Muscle of leg (tissue), 3 donors: ENCODE measurements at regions not wholly inside any gene's neighbourhood (a gene's known extent, or its start where the extent isn't known, plus 50 kb on each side); places are given as distances from the start of the nearest gene placed in this dataset.
"Not testable (repeated sequence)": the region's sequence is repeated elsewhere in the genome, so short reads cannot be mapped to it uniquely, and the experiment has no call there.

Source experiments
- DNase-seq: peaks from one replicate; pipeline ENCODE4 v3.0.0; 2013
- H3K27ac ChIP-seq: one replicate; pipeline ENCODE4 v1.5.1; 2013; ENCODE audit warnings: mild to moderate bottlenecking, low read length, control low read depth
- H3K27me3 ChIP-seq: one replicate; pipeline ENCODE4 v1.6.1; 2013; ENCODE audit warnings: low read length; ENCODE audit not compliant: control insufficient read depth, insufficient read depth
- H3K36me3 ChIP-seq: one replicate; pipeline ENCODE4 v1.6.1; 2013; ENCODE audit warnings: low read length; ENCODE audit not compliant: control insufficient read depth, insufficient read depth
- H3K4me1 ChIP-seq: one replicate; pipeline ENCODE4 v1.6.1; 2013; ENCODE audit warnings: low read length; ENCODE audit not compliant: control insufficient read depth, insufficient read depth
- H3K4me3 ChIP-seq: one replicate; pipeline ENCODE4 v1.5.1; 2013; ENCODE audit warnings: low read length, control low read depth
- H3K9me3 ChIP-seq: replicated peaks from 2 replicates; pipeline ENCODE4 v1.6.1; 2013; ENCODE audit warnings: low read depth, low read length; ENCODE audit not compliant: control insufficient read depth
- WGBS: methylation state at CpG from one replicate; pipeline ENCODE4 v1.1.5; 2013; ENCODE audit warnings: missing lambda C conversion rate; ENCODE audit not compliant: insufficient coverage; 5-methylcytosine and 5-hydroxymethylcytosine counted together

DNA sequence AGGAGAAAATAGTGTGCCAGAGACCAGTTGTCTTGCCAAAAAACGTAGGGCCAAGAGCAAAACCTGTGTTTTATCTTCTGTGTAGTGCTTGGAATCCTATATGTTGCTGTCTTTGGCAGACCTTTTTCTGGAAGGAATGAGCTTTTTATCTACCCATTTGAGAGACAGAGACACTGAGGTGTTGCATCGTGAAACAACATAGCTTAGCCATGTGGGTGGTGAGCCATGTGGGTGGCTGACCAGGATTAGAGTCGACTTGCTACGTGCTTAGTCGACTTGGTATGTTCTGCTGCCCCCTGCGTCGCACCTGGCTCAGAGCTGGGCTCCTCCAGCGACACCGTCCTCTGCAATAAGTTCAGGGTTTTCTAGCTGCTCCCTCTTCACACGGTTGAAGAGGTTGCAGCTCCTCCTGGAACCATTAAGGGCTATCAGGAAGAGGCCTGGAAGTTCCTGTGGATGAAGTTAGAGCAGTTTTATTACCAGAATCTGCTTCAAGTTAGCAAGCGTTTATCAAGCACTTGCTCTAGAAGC is 175.8 kb downstream of the SH2D4B start:
- Histone ChIP-seq H3K4me3 (no peak overlapping the region), H3K9me3 (no peaks in the 10 kb centered on the region), H3K27ac (no peak overlapping the region), H3K27me3 (no peaks in the 10 kb centered on the region), H3K36me3 (no peaks in the 10 kb centered on the region), H3K4me1 (no peaks in the 10 kb centered on the region)
- DNase-seq: no peak
- 60% methylated on average over 7 of the region's 11 CpGs for WGBS

GRCh38 chr10:80714566-80714965 is 176.9 kb downstream of the SH2D4B start:
- Histone ChIP-seq H3K4me3 (no peak overlapping the region), H3K9me3 (no peaks in the 10 kb centered on the region), H3K27ac (no peak overlapping the region), H3K36me3 (no peaks in the 10 kb centered on the region), H3K27me3 (no peaks in the 10 kb centered on the region), H3K4me1 (no peaks in the 10 kb centered on the region)
- WGBS: 60% methylated on average over 1 of the region's 11 CpGs
- no peak for DNase-seq

DNA sequence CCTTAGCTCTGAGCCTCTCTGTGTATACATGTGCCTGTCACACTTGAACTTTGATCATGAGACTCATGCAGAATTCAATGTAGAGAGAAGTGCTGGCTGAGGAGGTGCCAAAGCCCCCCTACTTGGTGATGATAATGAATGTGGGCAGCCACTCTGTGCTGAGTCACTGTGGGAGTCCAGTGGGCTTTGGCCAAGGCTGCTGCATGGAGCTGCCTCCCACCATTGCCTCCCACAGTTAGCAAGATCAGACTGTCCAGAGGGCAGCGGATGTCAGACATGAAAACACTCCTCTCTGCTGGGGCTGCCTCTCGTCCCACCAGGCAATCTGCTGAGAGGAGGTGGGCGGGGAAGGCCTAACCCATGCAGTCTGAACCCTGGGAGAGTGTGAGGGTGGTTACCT is 180.3 kb downstream of the SH2D4B start:
- H3K27ac ChIP-seq: no peak overlapping the region
- no peaks in the 10 kb centered on the region for H3K36me3 ChIP-seq
- H3K27me3 ChIP-seq: no peaks in the 10 kb centered on the region
- H3K4me1 ChIP-seq: no peaks in the 10 kb centered on the region
- no peak overlapping the region for H3K4me3 ChIP-seq
- WGBS: 73% methylated on average over 2 of the region's 3 CpGs
- DNase-seq: no peak
- no peaks in the 10 kb centered on the region for H3K9me3 ChIP-seq

GRCh38 chr10:80719935-80720334 is 182.2 kb downstream of the SH2D4B start:
- no CpG with 5 or more reads among the region's 5 CpGs for WGBS
- no peaks in the 10 kb centered on the region for H3K4me1 ChIP-seq
- H3K27ac ChIP-seq: no peak overlapping the region
- H3K36me3 ChIP-seq: no peaks in the 10 kb centered on the region
- H3K27me3 ChIP-seq: no peaks in the 10 kb centered on the region
- H3K9me3 ChIP-seq: no peaks in the 10 kb centered on the region
- H3K4me3 ChIP-seq: no peak overlapping the region
- DNase-seq: no peak

DNA sequence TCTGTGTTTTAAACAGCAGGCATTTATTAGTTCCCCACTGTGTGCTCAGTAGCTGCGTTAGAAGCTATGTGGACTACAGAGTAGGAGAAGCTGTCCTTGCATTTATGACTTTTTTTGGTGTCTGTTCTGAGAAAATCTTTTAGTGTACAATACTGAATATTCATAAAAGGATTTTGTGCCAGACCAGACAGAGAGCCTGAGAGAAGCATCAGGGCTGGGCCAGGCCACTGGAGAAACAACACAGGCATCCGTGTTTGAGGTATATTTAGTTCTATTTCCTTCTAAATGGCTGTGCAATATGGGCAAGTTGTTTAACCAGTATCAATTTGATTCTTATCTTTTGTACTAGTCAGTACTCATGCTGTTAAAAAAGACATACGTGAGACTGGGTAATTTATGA is 182.8 kb downstream of the SH2D4B start:
- no peaks in the 10 kb centered on the region for H3K27me3 ChIP-seq
- H3K36me3 ChIP-seq: no peaks in the 10 kb centered on the region
- H3K27ac ChIP-seq: no peak overlapping the region
- DNase-seq: no peak
- H3K4me3 ChIP-seq: no peak overlapping the region
- H3K4me1 ChIP-seq: no peaks in the 10 kb centered on the region
- no peaks in the 10 kb centered on the region for H3K9me3 ChIP-seq
- WGBS: no CpG with 5 or more reads among the region's 3 CpGs

- not testable (repeated sequence) for H3K4me1 ChIP-seq, H3K4me3 ChIP-seq, DNase-seq, H3K36me3 ChIP-seq, H3K27me3 ChIP-seq, H3K27ac ChIP-seq, H3K9me3 ChIP-seq
- WGBS: 91% methylated on average over 9 of the region's 15 CpGs
These were observed 190.7 kb downstream of the SH2D4B start for GRCh38 chr10:80728354-80728753.

DNA sequence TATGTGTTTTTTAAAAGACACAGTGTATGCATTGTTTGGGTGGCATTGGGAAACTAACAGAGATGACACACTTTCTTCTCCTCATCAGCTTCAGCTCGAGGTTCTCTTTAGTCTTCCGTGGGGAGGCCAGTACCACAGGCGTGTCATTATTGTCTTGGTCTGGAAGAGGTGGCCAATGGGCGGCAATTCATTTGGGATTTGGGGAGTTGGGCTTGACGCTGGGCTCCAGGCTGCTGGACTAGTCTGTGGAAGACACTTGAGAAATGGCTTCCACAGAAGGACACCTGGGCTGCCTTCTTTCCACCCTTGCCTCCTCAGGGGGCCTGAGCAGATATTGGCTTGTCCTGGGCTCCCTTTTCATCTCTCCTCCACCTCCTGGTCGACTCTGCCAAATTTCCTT is 192.2 kb downstream of the SH2D4B start:
- H3K4me3 ChIP-seq: no peak overlapping the region
- H3K27me3 ChIP-seq: no peaks in the 10 kb centered on the region
- no peaks in the 10 kb centered on the region for H3K36me3 ChIP-seq
- WGBS: no CpG with 5 or more reads among the region's 6 CpGs
- H3K9me3 ChIP-seq: no peaks in the 10 kb centered on the region
- no peak for DNase-seq
- no peak overlapping the region for H3K27ac ChIP-seq
- no peaks in the 10 kb centered on the region for H3K4me1 ChIP-seq

GRCh38 chr10:80730522-80730921 is 192.8 kb downstream of the SH2D4B start:
- no CpG with 5 or more reads among the region's 2 CpGs for WGBS
- DNase-seq: no peak
- H3K27ac ChIP-seq: no peak overlapping the region
- H3K9me3 ChIP-seq: no peaks in the 10 kb centered on the region
- no peaks in the 10 kb centered on the region for H3K27me3 ChIP-seq
- H3K4me1 ChIP-seq: no peaks in the 10 kb centered on the region
- H3K36me3 ChIP-seq: no peaks in the 10 kb centered on the region
- H3K4me3 ChIP-seq: no peak overlapping the region

GRCh38 chr10:80734589-80734988 is 196.9 kb downstream of the SH2D4B start:
- Histone ChIP-seq H3K9me3 (no peaks in the 10 kb centered on the region), H3K27me3 (no peaks in the 10 kb centered on the region), H3K4me1 (no peaks in the 10 kb centered on the region), H3K36me3 (no peaks in the 10 kb centered on the region), H3K4me3 (no peak overlapping the region), H3K27ac (no peak overlapping the region)
- DNase-seq: no peak

- H3K9me3 ChIP-seq: no peaks in the 10 kb centered on the region
- no peak overlapping the region for H3K4me3 ChIP-seq
- no peaks in the 10 kb centered on the region for H3K36me3 ChIP-seq
- 100% methylated on average over 1 of the region's 2 CpGs for WGBS
- H3K27me3 ChIP-seq: no peaks in the 10 kb centered on the region
- H3K4me1 ChIP-seq: no peaks in the 10 kb centered on the region
- H3K27ac ChIP-seq: no peak overlapping the region
- no peak for DNase-seq
These were observed 199.5 kb downstream of the SH2D4B start for GRCh38 chr10:80737209-80737608.

- no peak for DNase-seq
- Histone ChIP-seq H3K4me1 (no peaks in the 10 kb centered on the region), H3K27ac (no peak overlapping the region), H3K4me3 (no peak overlapping the region), H3K36me3 (no peaks in the 10 kb centered on the region), H3K27me3 (no peaks in the 10 kb centered on the region), H3K9me3 (no peaks in the 10 kb centered on the region)
- WGBS: 90% methylated on average over 3 of the region's 6 CpGs
These were observed 201.6 kb downstream of the SH2D4B start for GRCh38 chr10:80739328-80739727.
